Ovary (tissue), 7 donors: ENCODE measurements at regions not wholly inside any gene's neighbourhood (a gene's known extent, or its start where the extent isn't known, plus 50 kb on each side); places are given as distances from the start of the nearest gene placed in this dataset.
"Not testable (repeated sequence)": the region's sequence is repeated elsewhere in the genome, so short reads cannot be mapped to it uniquely, and the experiment has no call there.

Experiments used
- DNase-seq, 5 donors: peaks; one replicate each; pipeline ENCODE4 v3.0.0-alpha.2; 2019 to 2020
- H3K27ac ChIP-seq, 2 donors: fragments of 200-600 bp; one replicate each; pipeline versions ENCODE4 v1.5.1 to v1.8.0; 2019 to 2022
- H3K27me3 ChIP-seq: fragments of 200-600 bp; one replicate; pipeline ENCODE4 v1.8.0; 2022
- H3K36me3 ChIP-seq: fragments of 200-600 bp; sonication (generic); one replicate; pipeline ENCODE4 v1.5.1; 2019
- H3K4me1 ChIP-seq: one replicate; pipeline ENCODE4 v1.8.1; 2013; ENCODE audit warnings: mild to moderate bottlenecking, moderate library complexity; ENCODE audit not compliant: insufficient read depth
- H3K4me3 ChIP-seq: fragments of 200-600 bp; sonication (generic); one replicate; pipeline ENCODE4 v1.5.1; 2017
- H3K9me3 ChIP-seq, 2 donors: fragments of 200-600 bp in 1 of 2; sonication (generic) in 1 of 2; one replicate each; pipeline versions ENCODE4 v1.5.1 to v1.8.1; 2013 to 2019; ENCODE audit warnings: mild to moderate bottlenecking in 1 of 2, moderate library complexity in 1 of 2
- CTCF ChIP-seq, 3 donors: fragments of 450-650 bp in 2 of 3; fragments of 200-600 bp in 1 of 3; IDR thresholded peaks; one replicate each; pipeline versions ENCODE4 v1.5.1 to v1.8.0; 2016 to 2022; ENCODE audit warnings: antibody characterized with exemption in 3 of 3, mild to moderate bottlenecking in 1 of 3
- EP300 ChIP-seq: sonication (generic); formaldehyde crosslinking; IDR thresholded peaks from one replicate; pipeline ENCODE4 v1.6.1; 2017; ENCODE audit warnings: antibody characterized with exemption
- POLR2A ChIP-seq: fragments of 450-650 bp; IDR thresholded peaks from one replicate; pipeline ENCODE4 v1.6.1; 2017; ENCODE audit warnings: antibody characterized with exemption, mild to moderate bottlenecking, moderate library complexity
- WGBS, 3 donors: extraction: QIAGEN DNeasy Blood & Tissue Kit in 1 of 3; methylation state at CpG; one replicate each; pipeline versions ENCODE4 v1.1.5 to v1.1.7; 2013 to 2017; 5-methylcytosine and 5-hydroxymethylcytosine counted together
- intact Hi-C, 4 donors: fragments of 100-400 bp; cut with DNase I; formaldehyde crosslinking; loops; one replicate each; pipeline versions ENCODE4 v1.11.0 to v1.15.1; 2022 to 2023
- donor health status: DM: no; HTN: no; CAD: no; lungs with moderate emphysema.
- donor health status: DM: no; HTN: no; CAD: no.
- donor health status: Bipolar disorder and iron deficiency.
- donor health status: DM: no; HTN: no; CAD: no.
- donor health status: DM: yes; HTN: yes; CAD: no.

- intact Hi-C loops: no loop called here
- 61 to 82% (median 76%) methylated on average over 2 of the region's 2 CpGs for WGBS, 3 donors
Measured at GRCh38 chr7:112930787-112931186, 140.6 kb upstream of the TMEM168 start.

GRCh38 chr7:112929421-112929820 lies 139.2 kb upstream of the TMEM168 start:
- intact Hi-C loops: no loop called here
- no peaks in the 10 kb centered on the region for H3K4me1 ChIP-seq
- DNase-seq: no peak
- no peaks in the 10 kb centered on the region for H3K9me3 ChIP-seq
- TF ChIP-seq CTCF (IDR thresholded peaks at IDR 0.05) (no peak), EP300 (no peak), POLR2A (no peak)
- H3K4me3 ChIP-seq: no peak overlapping the region
- WGBS, 3 donors: 93 to 95% (median 94%) methylated on average over 3 of the region's 3 CpGs
- H3K27me3 ChIP-seq: no peaks in the 10 kb centered on the region
- no peak overlapping the region for H3K27ac ChIP-seq
- no peaks in the 10 kb centered on the region for H3K36me3 ChIP-seq

More at GRCh38 chr7:112930787-112931186, 140.6 kb upstream of the TMEM168 start:
- H3K9me3 ChIP-seq: no peaks in the 10 kb centered on the region
- no peak overlapping the region for H3K4me3 ChIP-seq
- H3K27ac ChIP-seq: no peak overlapping the region
- no peaks in the 10 kb centered on the region for H3K4me1 ChIP-seq
- H3K36me3 ChIP-seq: no peaks in the 10 kb centered on the region
- H3K27me3 ChIP-seq: no peaks in the 10 kb centered on the region
- no peak for DNase-seq
- TF ChIP-seq POLR2A (no peak), CTCF (IDR thresholded peaks at IDR 0.05) (no peak), EP300 (no peak)

- no peak for DNase-seq
- Histone ChIP-seq H3K4me1 (no peaks in the 10 kb centered on the region), H3K36me3 (no peaks in the 10 kb centered on the region), H3K9me3 (no peaks in the 10 kb centered on the region), H3K27me3 (no peaks in the 10 kb centered on the region), H3K27ac (no peak overlapping the region), H3K4me3 (no peak overlapping the region)
- intact Hi-C loops: no loop called here
- no peak for TF ChIP-seq POLR2A
- no peak for TF ChIP-seq EP300
- no peak for TF ChIP-seq CTCF (IDR thresholded peaks at IDR 0.05)
Measured at GRCh38 chr7:112926018-112926417, 135.8 kb upstream of the TMEM168 start.

- H3K4me1 ChIP-seq, H3K36me3 ChIP-seq, H3K27ac ChIP-seq, H3K27me3 ChIP-seq, intact Hi-C loops, DNase-seq, H3K4me3 ChIP-seq, H3K9me3 ChIP-seq: not testable (repeated sequence)
- WGBS, 3 donors: 80 to 97% (median 96%) methylated on average over 4 to 23 of the region's 25 CpGs
Measured at GRCh38 chr7:112922546-112922945, 132.4 kb upstream of the TMEM168 start.

- DNase-seq, H3K9me3 ChIP-seq, H3K4me3 ChIP-seq, H3K36me3 ChIP-seq, H3K27ac ChIP-seq, H3K4me1 ChIP-seq, intact Hi-C loops, H3K27me3 ChIP-seq: not testable (repeated sequence)
- WGBS, 3 donors: 89 to 97% (median 94%) methylated on average over 18 of the region's 18 CpGs
Measured at GRCh38 chr7:112916431-112916830, 126.2 kb upstream of the TMEM168 start.

- no peaks in the 10 kb centered on the region for H3K4me1 ChIP-seq
- no peak overlapping the region for H3K4me3 ChIP-seq
- no peaks in the 10 kb centered on the region for H3K27me3 ChIP-seq
- H3K36me3 ChIP-seq: no peaks in the 10 kb centered on the region
- H3K9me3 ChIP-seq: peaks cover 0 to 6% of the 10 kb centered on the region in 2 donors
- TF ChIP-seq POLR2A: no peak
- TF ChIP-seq CTCF (IDR thresholded peaks at IDR 0.05): no peak
- TF ChIP-seq EP300: no peak
- DNase-seq: no peak
- intact Hi-C loops: no loop called here
- 90 to 97% (median 94%) methylated on average over 2 of the region's 2 CpGs for WGBS, 3 donors
- no peak overlapping the region for H3K27ac ChIP-seq
Measured at GRCh38 chr7:112908086-112908485, 117.9 kb upstream of the TMEM168 start.
